CD4-positive, alpha-beta T cell treated with Interleukin-12 subunit alpha and Interleukin-12 subunit beta, for 1 hour (primary cell): ENCODE measurements at regions not wholly inside any gene's neighbourhood (a gene's known extent, or its start where the extent isn't known, plus 50 kb on each side); places are given as distances from the start of the nearest gene placed in this dataset.
A peak's percentile ranks its signal among the peaks of the same experiment; 100 is the strongest.

Experiments used
- DNase-seq: peaks from one replicate; pipeline ENCODE4 v3.0.0-alpha.2; 2020

- DNase-seq = peak; percentile 47
These were observed 226.8 kb upstream of the IGF1R start for GRCh38 chr15:98421419-98422129.

- DNase-seq = no peak
These were observed 226.2 kb upstream of the IGF1R start for GRCh38 chr15:98422130-98422478.

GRCh38 chr15:98425173-98425572 lies 223.2 kb upstream of the IGF1R start:
- DNase-seq = no peak

- DNase-seq = no peak
These were observed 221.0 kb upstream of the IGF1R start for GRCh38 chr15:98427321-98427720.

- DNase-seq = peak; percentile 46
These were observed 219.9 kb upstream of the IGF1R start for GRCh38 chr15:98428253-98428989.

- no peak for DNase-seq
These were observed 217.2 kb upstream of the IGF1R start for GRCh38 chr15:98431171-98431570.

GRCh38 chr15:98433346-98433745 lies 215.0 kb upstream of the IGF1R start:
- DNase-seq = no peak

GRCh38 chr15:98433856-98434255 lies 214.5 kb upstream of the IGF1R start:
- DNase-seq = no peak

GRCh38 chr15:98437752-98438151 lies 210.6 kb upstream of the IGF1R start:
- no peak for DNase-seq

GRCh38 chr15:98438326-98438725 lies 210.0 kb upstream of the IGF1R start:
- no peak for DNase-seq

- no peak for DNase-seq
These were observed 209.4 kb upstream of the IGF1R start for GRCh38 chr15:98438907-98439306.

- DNase-seq = no peak
These were observed 208.8 kb upstream of the IGF1R start for GRCh38 chr15:98439523-98439942.

GRCh38 chr15:98440917-98441316 lies 207.4 kb upstream of the IGF1R start:
- no peak for DNase-seq

- DNase-seq = no peak
These were observed 206.7 kb upstream of the IGF1R start for GRCh38 chr15:98441599-98441998.

- peak; percentile 43 for DNase-seq
These were observed 205.9 kb upstream of the IGF1R start for GRCh38 chr15:98442379-98442833.

GRCh38 chr15:98442901-98443300 lies 205.4 kb upstream of the IGF1R start:
- no peak for DNase-seq

GRCh38 chr15:98443526-98443925 lies 204.8 kb upstream of the IGF1R start:
- DNase-seq = no peak

- no peak for DNase-seq
These were observed 204.2 kb upstream of the IGF1R start for GRCh38 chr15:98444138-98444537.

- DNase-seq = no peak
These were observed 203.0 kb upstream of the IGF1R start for GRCh38 chr15:98445315-98445714.

- no peak for DNase-seq
These were observed 202.3 kb upstream of the IGF1R start for GRCh38 chr15:98446083-98446482.

- no peak for DNase-seq
These were observed 201.3 kb upstream of the IGF1R start for GRCh38 chr15:98447069-98447468.

GRCh38 chr15:98451236-98451635 lies 197.1 kb upstream of the IGF1R start:
- DNase-seq = no peak

GRCh38 chr15:98452238-98452637 lies 196.1 kb upstream of the IGF1R start:
- DNase-seq = no peak

- DNase-seq = no peak
These were observed 192.4 kb upstream of the IGF1R start for GRCh38 chr15:98455904-98456303.

- no peak for DNase-seq
These were observed 171.8 kb upstream of the IGF1R start for GRCh38 chr15:98476559-98476958.
